ENCODE measurements at regions not wholly inside any gene's neighbourhood (a gene's known extent, or its start where the extent isn't known, plus 50 kb on each side); places are given as distances from the start of the nearest gene placed in this dataset.

DNA sequence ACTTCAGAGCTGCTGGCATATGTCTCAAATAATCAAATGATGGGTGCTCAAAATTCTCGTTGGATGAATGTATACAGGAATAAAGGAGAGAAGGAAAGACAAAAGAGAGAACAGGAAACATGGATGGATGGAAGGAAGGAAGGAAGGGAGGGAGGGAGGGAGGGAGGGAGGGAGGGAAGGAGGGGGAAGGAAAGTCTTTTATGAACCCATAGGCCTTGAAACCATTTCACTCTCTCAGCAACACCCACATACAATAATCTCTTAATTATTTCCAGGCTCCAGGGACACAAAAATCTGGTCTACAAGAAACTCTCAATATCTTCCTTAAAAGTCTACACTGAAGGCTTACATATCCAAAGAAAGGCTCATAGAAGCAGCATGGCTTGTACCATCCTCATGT is 363.4 kb upstream of the TMPO start:
- no peak for DNase-seq

DNA sequence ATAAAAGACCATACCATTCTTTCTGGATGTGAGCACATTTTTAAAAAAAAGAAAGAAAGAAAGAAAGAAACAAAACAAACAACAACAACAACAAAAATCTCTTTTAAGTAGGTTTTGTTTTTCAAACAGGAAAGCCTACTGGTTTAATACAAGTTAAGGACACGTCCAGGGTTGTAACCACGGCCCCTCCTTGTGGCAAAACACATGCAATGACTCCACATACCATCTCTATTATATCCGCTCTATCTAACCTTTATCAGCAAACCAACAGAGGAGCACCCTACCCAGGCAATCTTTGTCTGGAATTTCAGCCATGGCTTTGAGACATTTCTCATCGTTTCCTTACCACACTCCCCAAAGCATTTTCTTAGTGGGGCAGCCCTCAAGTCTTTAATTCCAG is 360.5 kb upstream of the TMPO start:
- no peak for DNase-seq

DNA sequence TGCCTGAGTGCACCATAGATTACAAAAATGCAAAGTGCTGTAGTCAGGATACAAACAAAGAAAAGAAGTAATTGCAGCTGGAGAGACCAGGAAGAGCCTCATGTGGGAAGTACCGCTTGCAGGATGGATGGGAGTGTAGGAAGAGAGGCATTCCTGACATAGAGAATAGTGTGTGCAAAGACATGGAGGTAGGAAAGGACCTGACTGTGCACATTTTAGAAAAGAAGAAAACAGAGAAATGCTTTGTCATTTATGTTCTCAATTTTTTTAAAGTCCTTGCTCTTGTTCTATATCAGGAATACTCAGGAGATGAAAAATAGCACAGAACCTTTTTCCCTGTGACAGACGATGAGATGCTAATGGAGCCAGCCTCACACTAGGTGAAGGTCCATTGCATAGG is 358.7 kb upstream of the TMPO start:
- no peak for DNase-seq

DNA sequence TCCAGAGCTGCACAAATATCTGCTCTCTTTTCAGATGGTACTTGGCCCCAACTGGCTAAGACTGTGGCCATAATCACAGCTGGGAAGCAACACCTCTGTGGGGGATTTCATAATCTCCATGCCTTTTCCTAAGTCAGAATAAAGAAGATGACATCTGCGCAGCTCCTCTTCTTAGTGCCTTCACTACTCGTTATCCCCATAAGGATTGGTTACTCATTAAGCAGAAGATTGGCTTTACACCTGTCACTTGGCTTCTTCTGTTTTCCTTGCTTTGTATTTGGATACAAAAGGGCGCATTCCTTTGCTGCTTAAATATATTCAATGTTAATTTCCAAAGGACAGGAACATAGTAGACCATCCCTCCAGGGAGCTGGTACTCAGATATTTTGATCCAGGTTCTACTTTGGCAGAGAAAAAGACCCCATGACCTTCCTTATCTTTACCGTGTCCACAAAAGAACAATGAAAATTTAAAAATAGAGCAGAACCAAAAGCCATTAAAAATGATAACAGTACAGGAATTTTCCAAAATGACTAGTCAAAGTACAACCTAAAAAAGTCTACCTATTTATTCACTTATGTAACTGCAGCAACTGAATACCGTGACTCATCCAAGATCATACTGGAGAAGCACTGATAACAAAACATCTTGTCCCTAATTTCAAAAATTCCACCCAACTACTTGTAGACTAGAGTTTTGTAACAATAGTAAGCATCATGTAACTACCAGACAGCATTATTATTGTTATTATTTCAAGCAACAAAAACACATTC is 352.3 kb upstream of the TMPO start:
- DNase-seq, result no peak

DNA sequence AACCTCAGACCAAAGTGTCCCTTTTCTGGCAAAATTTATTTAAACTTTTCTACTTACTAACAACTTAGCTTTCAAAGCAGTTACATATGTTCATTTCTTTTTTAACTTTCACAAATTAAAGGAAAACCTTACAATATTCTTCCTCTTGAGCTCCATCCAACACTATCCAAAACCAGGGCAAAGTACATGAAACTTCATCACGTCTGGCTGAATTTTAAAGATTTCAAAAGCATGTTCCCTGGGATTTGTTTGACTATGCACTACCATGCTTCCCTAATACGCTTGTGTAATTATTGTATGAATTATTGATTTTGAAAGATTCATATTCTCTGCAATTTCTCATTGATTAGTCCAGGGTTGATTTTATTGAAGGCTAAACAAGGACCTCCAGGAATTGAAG is 343.1 kb upstream of the TMPO start:
- no peak for DNase-seq

DNA sequence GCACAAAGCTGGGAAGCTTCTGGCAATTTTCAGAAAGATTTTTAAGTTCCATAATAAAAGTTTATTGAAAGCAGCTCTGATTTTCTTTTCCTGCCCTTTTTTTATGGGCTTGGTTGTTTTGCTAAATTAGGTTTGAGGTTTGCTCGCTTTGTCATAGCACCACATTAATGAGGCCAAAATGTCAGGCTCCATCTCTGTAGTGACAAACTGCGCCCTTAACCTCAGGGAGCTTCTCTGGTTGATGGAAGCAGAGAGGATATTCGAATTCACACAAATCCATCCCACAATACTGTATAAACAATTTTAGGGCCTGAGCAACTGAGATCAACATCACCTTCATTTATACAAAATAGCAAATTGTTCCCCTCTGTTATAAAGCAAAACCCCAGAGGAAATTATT is 342.6 kb upstream of the TMPO start:
- no peak for DNase-seq

DNA sequence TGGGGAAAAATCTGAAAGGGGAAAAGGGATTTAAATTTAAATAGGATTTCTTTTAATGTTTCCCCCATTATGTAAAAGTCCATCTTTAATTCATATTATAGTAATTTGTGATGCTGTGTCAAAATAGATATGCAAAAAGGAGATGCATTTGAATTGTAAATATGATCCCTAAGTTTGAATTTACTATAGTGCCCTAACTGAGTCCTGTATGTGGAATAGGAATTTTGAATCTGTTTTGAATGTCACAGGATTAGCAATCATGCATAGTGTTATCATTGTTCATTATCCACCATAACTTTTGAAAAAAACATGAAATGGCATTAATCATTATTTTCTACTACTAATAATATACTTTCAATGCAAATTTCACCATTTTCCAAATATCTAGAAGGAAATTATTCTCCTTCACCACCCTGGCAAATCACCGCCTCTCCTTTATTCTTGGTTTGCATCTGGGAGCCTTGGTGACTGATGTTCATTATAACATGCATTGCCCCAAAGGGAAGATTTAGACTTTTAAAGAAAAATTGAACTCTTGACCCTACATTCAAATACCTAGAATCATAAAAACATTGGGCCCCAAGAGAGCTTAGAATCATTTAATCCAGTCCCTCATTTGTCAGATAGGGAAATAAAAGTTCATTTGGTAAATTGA is 341.5 kb upstream of the TMPO start:
- DNase-seq, result no peak

DNA sequence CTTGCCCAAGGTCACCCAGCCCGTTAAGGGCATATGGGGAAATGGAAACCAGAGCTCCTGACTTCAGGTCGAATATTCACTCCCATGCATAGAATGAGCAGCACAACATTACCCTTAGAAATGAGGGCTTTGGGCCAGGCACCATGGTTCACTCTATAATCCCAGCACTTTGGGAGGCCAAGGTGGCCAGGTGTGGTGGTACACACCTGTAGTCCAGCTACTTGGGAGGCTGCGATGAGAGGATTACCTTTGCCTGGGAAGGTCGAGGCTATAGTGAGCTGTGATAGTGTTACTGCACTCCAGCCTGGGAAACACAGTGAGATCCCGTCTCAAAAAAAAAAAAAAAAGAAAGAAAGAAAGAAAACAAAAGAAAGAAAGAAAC is 341.0 kb upstream of the TMPO start:
- DNase-seq, result no peak

DNA sequence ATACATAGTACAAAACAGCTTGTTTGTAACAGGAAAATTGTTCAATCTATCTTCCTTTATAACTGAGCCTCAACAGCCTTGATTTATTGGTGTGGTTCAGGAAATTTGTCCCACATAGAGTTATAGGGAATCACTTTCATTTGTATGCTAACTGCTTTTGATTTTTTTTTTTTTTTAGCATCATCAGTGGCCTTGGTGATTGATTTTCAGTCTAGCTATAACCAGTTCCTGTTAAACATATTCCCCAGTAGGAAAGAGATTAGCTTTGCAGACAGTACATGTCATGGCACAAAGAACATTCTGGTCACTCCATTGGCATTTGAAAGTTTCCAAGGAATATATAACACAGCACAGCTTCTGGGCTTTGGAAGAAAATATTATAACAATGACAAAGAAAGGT is 337.3 kb upstream of the TMPO start:
- DNase-seq, result no peak

DNA sequence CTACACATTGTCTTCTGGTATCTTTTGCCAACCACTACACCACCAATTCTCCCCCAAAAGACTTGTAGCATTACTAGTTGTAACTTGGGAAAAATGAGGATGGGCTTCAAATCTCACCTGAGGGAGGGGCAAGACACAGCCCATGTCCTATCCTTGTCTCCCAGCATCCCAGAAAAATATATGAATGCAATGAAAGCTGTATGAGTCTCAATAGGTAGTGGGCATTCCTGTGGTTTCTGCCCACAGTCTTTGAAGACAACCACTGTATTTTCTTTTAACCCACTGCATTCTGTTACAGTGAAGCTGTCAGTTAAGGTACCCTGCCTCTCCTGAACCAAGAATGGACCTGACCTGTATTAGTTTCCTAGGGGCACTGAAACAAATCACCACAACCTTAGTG is 336.2 kb upstream of the TMPO start:
- no peak for DNase-seq

DNA sequence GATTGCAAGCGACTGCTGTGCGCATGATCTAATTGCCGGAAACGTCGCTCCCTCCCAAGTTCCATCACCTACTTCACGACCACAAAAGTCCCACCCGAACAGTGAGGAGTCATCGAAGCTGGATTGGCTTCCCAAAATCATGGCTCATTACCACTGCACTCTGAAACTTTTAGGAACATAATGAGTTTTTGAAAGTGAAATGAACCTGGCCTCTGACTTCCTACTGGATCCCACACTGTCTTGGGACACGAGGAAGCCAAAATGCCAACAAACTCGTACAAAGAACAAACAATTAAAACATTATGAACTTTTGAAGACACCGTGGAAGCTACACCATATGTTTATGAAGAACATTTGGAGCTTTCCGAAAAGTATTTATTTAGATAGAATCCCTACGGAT is 334.8 kb upstream of the TMPO start:
- no peak for DNase-seq

DNA sequence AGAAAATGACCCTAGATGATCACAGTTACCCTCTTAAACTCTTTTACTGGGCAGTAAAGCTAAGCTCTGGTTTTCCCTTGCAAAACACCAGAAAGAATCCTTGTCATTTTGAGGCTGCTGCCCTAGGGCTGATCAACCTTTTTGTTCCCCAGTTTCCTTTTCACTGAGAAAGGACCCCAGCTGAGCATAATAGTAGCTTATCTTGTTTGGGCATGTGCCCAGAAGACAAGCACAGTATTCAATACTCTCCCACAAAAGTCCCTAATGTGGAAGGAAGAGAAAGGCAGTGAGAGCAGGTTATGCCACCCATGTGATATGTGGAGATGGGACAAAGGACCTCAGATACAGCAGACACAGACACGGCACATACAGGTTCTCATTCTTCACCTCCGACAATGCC is 332.6 kb upstream of the TMPO start:
- DNase-seq, result no peak

DNA sequence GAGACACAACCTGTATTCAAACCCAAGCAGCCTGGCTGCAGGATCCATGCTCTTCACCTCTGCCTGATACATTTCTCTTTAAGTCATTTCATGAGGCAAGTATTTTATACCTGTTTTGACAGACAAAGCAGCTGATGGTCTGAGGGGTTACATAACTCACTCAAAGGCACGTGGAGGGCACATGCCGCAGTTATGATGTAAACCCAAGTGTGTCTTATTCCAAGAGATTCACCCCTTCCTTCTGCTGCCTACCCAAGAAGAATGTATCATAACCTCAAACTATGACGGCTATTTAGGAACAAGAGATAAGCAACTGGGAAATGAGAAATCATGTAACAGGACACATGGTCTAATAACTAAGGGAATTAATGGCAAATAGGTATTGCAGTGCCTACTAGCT is 329.8 kb upstream of the TMPO start:
- DNase-seq, result no peak

DNA sequence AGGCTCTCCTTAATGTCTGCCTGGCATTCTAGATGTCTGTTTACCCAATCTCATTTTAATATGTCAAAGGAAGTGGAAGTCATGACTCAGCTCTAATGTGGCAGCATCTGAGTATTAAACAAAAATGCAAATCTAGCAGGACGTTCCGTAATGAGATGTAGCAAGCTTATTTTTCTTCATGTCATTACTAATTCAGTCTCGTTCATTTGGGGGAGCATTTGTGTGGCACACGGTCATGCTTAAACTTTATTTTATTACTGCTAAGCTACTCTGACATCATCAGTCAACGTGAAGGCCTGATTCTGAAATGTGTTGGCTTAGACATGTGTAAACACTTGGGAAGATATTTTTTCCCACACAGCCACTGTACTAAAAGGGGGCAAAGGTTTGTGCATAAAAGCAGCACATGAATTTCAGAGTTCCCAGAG is 326.7 kb upstream of the TMPO start:
- no peak for DNase-seq

DNA sequence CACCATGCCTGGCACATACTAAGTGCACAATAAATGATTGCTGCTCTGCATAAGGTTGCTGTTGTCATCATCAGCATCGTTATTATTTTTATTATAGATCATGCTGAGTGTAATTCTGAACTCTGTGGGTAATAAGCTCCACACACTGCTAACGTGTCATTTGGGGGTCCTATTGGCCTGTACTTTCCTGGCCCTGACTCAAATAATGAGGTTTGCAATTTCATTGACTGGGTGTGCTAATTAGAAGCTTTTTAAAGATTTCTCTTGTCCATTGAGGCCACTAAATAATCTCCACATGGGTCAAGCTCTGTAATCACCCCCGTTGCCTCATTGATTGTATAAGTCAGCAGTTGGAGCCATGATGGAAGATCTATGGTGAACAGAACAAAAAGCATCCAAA is 320.8 kb upstream of the TMPO start:
- no peak for DNase-seq

DNA sequence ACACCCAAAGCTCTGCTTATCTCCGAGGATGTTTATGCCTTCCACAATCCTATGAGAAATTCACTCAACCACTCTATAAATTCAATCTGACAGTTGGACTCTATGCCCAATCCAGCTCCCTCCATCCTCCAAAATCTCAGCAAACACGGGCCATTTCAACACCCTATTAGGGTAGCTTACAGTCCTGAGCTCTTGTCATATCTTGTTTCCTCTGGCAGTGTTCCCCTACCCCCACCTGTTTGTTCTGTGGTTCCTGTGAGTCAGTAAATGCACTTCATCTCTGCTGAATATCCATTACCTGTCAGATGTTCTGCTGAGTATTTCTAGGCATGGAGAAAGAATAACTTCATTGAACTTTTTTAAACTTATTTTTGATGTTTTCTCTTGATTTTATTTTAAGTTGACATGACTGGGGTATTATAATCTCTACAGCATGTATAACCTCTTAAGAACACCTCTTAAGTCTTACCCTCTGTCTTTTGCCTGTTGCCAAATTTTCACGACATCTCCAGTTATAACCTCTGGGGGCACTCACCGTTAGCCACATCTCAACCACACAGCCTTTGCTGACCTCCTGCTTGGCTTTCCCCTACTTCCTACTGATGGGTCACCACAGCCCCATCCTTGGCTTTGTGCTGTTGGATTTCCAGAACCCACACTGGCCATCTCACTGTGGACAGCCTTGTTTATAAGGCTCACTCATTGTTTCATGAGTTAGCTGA is 317.0 kb upstream of the TMPO start:
- DNase-seq, result no peak

DNA sequence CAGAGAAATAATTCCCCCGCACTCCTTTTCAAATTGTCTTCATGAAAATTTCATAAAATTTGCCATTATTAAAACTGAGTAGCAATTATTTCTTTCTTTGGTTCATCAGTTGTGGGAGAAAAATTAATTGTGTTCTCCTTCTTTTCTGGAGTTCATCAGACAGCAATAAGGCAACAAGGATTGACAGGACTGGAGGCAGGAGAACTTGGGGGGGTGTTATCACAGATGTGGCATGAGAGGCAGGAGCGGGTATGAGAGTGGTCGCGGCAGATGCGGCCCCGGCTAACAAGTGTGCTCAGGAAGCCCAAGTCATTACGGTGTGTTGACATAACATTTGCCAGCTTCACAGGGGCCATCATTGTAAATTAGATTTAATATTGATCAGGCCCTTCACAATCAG is 306.6 kb upstream of the TMPO start:
- no peak for DNase-seq

DNA sequence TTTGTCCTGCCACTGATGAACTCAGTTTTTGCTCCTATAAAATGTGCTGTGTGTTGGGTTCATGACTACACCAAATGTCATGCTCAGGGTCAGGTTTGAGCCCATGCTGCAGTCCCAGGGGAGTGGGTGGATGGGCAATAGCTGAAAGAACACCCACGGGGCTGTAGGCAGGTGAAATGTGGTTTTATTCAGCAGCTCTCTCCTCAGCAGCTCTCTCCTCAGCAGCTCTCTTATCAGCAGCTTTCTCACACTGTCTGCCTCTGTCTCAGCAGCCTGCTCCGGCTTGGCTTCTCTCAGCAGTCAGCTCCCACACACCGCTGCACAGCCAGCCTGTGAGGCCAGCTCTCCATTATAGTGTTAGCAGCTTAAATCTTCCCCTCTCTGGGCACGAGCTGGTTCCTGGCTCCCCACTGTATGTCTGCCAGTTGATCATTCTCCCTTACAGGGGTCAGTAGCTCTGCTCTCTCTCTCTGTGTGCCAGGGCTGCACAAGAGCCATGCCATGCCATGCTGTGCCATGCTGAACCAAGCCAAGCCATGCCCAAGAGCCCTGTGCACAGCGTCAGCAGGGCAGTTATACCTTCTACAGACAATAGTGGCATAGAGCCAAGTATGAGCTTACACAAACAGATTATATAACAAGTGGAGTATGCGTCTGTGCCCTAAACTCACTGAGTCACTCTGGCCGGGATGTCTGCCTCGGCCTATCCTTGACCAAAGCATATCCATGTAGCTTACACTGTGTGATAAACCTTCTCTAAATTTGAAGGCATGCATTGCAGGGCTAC is 303.3 kb upstream of the TMPO start:
- no peak for DNase-seq

DNA sequence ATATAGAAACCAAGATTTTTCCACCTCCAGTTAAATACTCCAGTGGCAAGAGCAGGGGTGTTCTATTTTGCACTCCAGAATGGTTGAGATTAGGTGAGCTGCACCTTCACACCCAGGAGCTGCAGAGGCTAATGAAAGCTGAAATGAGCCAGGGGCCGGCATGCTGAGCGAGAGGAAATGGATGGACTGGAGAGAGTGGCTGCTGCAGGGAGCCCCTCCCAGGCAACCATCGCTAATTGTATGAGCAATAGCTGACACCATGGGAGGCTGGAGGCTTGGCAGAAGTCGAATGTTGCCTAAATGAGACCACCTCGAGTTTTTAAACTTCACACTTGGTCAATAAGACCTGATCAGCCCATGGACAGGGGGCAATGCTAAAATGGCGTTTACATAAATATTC is 301.8 kb upstream of the TMPO start:
- DNase-seq, result no peak

DNA sequence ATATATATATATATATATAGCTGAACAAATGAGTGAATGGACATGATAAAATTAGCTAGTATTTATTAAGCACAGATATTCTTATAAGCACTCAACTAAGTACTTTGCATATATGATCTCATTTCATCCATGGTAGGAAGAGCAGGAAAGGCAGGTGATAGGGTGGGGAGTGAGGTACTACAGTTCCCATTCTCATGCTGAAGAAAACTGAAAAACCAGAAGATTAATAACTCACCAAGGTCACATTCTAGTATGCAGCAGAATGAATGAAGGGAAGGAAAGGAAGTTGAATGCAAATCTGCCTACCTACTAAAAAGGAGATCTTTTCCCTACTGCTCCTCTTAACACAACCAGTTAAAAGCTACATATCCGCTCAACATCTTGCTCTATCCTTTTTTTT is 298.1 kb upstream of the TMPO start:
- DNase-seq, result no peak

DNA sequence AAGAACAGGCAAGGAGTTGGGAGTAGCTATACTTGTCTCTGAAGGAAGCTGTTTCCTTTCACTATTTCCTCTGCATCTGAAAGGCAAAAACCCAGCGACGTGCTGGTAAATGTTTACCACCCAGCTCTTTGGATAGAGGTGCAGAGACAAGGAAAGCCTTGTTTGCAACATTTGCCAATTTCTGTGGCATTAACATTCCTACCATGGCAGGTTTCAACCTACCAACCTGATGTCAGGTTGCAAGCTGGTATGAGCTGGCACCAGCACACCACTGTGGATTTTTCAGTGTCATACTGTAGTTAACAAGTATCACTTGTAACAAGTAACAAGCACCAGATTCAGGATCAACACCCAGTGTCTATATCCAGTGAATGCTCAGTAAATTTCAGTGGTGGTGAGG is 294.8 kb upstream of the TMPO start:
- no peak for DNase-seq

DNA sequence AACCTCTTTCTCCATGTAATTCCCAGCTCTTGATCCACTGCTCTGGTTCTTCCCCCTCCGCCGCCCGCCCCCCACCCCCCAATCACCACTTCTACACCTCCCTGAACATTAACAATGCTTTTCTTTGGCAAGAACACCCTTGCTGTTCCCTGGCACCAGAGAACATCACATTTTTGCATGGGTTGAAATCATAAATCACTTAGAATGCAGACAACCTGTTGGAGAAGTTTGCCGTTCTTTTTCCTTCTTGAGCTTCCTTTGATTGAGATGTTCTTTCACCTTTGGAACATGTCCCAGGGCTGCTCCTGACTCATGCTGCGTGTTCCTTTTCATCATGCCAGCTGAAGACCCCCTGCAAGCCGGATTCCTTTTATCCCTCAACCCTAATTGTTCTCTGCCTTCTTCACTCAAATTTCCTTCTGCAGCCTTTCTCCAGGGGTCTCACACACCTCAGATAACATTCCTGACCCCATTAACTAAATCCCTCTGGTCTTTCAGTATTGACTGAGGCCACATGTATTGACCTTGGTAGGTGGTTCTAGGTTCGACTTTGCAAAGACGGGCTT is 294.1 kb upstream of the TMPO start:
- no peak for DNase-seq

DNA sequence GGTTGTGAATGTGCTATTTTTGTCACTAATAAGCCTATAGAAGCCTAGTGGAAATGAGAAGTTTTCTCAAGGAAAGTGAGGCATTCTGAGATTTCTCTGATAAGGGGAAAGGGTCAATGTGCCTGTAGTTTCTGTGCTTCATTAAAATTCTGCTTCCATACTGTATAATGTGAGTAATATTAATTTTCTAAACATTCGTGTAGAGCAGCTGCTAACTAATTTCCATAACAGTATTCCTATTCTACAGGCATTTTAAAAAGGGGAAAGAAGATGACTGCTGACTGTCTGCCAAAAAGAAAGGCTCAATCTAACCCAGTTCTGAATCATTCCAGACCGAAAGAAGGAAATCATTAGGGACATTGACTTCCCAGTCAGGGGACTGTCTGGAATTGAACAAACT is 293.3 kb upstream of the TMPO start:
- no peak for DNase-seq
